ENCODE measurements at regions not wholly inside any gene's neighbourhood (a gene's known extent, or its start where the extent isn't known, plus 50 kb on each side); places are given as distances from the start of the nearest gene placed in this dataset.

- TF ChIP-seq CTCF (IDR thresholded peaks at IDR 0.05) (no peak), POLR2A (IDR thresholded peaks at IDR 0.05) (no peak)
Measured at GRCh38 chr9:117561761-117562160, 142.4 kb upstream of the TLR4 start.

All from testis (tissue), 2 donors.